ENCODE measurements at regions not wholly inside any gene's neighbourhood (a gene's known extent, or its start where the extent isn't known, plus 50 kb on each side); places are given as distances from the start of the nearest gene placed in this dataset.

DNA sequence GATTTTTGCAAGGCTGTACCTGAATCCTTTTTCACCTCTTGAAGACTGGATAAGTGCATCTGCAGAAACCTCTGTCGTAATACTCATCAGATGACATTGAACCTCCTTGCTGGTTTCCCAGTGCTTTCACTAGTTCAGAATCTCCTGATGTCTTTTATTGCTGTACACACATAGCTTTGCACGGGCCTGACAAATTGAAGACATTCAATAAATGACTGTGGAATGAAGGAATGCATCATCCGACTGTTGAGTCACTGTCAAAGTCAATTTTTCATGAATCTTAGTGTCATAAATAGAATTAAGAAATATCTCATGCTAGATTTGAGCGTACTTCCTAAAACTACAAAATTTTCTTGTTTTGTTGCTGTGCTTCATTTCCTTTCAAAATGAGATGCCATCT lies 598.2 kb upstream of the MAP3K7 start:
- no peak for DNase-seq (ENCODE audit: low spot score)

DNA sequence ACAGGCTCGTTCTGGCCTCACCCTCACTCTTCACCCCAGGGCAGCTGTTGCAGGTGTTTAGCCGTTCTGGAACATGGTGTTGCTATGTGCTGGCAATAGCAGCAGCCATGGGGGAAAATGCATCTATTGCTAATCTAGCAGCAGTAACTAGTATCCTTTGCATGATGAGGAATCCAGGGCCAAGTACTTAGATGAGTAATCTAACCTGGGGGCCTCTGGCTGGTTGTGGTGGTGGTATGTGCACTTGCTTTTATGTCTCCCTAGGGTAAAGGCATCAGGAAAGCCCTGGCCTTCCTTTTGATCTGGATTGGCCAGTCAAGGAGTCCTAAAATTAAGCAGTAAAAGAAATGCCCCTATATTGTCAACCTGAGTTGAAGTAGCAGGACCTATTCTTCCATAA lies 594.5 kb upstream of the MAP3K7 start:
- DNase-seq (ENCODE audit: low spot score), result no peak

DNA sequence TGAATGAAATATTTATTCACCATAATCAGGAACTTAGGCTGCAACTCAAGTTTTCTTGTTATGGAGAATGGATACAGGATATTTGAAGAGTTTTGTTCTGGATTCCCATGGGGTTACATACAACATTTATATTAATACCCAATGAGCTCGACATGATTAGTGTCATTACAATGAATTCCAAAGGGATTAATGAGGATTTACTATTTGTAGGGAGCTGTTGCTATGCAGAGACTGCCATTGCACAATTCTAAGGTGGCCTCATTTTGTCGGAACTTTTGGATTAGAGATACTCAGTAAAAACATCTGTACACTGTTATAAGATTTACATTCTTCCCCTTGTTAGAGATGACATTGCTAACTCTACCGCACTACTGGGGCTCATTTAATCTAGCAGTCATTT lies 586.8 kb upstream of the MAP3K7 start:
- no peak for DNase-seq (ENCODE audit: low spot score)

DNA sequence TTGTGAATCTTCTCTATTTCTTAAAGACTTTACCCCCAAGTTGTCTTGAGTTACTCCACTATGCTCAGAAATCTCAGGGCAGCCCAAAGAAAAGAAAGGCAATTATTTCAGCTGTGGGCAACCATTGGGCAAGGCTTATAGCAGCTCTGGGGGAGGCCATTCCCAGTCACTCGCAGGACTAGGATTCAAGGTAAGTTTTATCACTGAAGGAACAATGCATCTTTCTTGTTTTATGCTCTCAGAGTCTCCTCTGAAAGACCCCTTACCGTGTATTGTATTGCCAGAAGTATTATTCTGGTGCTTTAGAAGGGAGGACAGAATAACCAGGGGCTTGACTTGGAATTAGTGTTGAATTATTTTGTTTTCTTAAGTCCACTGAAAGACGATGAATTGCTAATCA lies 586.3 kb upstream of the MAP3K7 start:
- DNase-seq (ENCODE audit: low spot score), result no peak

DNA sequence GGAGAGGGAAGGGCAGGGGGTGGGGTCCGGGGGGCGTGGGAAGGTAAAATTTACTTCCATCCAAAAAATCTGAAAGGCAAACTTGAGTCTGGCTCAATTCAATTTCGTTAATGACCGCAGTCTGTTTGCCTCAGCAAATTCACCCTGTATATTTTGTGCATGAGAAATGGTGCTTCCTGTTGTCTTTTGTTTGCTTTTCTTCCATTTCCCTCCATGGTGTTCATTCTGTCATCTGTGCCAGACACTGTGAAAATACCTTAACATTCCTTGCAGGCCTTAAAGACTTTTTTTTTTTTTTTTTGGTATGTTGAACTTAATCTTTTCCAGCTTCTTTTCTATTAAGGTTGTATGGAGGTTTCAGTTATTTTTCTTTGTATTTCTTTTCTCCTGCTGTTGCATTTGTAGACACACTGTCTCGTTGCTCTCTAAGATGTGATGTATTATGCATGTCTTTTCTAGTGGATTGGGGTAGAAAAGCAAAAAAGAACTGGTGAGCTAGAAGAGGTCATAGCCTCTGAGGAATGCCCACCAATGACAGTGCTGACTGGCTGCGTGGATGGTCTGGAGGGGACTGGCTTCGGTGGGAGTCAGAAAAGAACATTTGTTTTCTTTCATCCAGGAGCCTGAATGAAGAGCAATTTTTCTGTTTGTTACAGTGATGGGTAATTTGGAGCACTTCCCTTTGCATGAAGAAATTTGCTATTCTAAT lies 585.0 kb upstream of the MAP3K7 start:
- DNase-seq (ENCODE audit: low spot score), result no peak

DNA sequence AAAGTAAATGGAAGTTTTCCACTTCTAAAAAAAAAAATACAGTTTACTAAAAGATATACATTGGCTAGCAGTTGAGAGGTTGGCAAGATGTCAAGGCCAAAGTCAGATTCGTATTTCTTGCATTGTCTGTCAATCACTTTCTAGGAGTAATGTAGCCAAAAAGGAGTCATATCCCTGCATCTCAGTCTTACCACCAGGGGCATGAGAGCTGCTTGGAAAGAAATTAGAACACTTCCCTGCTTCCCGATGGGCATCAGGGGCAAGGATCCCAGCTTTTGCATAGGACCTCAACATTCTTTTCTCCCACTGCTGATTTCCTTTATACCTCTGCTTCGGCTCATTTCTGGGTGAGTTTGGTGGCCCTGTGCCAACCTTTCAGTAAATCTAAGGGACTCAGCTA lies 581.0 kb upstream of the MAP3K7 start:
- no peak for DNase-seq (ENCODE audit: low spot score)

DNA sequence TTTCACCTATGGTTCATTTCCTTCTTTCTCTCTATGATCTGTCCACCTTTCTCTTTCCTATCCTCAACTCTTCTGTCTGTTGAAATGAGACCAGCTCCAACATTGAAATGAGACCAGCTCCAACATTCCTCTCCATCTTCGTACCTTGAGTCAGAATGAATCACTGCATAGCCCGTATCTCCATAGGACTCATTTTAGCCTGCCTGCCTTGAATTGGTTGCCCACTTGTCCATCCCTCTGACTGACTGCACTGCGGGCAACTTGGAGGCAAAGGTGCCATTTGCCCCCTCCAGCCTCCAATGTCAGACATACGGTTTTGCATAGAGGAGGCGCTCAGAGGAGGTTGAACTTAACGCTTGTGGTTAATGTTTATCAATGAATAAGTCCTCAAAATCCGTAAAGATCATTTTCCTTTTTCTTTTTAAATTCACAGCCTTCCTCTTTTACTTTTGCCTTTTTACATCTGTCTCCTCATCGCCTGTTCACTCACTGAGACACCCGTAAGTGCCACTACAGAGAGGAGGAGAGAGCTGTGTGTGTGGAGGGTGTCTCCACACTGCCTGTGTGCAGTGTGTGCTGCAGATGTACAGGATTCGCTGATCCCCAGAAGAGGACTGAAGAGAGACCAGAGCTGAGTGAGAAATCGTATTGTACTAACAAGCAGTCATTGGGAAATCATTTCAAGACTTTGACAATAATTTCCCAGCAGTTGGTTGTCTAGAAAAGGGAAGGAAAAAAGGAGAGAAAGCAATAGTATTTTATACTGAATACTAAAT lies 579.6 kb upstream of the MAP3K7 start:
- no peak for DNase-seq (ENCODE audit: low spot score)

DNA sequence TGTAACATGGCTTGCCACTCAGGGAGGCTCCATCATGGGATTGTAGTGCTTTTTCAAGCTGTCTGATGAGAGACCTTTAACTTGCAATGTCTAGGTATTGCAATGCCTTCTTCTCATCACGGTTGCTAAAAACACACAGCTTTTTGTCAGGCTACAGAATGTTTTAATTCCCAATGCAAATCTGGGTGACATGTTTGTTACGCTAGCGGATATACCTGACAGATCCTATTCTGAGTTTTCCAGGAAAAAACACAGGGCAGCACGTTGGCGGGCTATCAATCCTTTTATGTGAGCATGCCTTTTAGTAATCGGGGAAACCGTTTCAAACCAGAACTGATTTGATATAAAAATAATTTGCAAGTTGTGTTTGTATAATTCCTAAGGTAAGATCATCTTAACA lies 577.2 kb upstream of the MAP3K7 start:
- no peak for DNase-seq (ENCODE audit: low spot score)

DNA sequence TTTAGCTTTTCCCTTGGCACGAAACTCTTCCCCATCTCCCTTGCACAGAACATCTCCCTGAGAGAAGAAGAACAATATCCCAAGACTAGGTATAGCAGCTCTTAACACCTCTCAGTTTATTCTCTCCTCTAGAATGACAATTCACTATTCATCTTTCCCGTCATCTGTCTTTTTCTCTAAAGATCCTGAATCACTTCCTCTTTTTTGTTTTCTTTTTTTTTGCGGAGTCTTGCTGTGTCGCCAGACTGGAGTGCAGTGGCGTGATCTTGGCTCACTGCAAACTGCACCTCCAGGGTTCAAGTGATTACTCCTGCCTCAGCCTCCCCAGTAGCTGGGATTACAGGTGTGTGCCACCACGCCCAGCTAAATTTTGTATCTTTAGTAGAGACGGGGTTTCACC lies 574.4 kb upstream of the MAP3K7 start:
- no peak for DNase-seq (ENCODE audit: low spot score)

DNA sequence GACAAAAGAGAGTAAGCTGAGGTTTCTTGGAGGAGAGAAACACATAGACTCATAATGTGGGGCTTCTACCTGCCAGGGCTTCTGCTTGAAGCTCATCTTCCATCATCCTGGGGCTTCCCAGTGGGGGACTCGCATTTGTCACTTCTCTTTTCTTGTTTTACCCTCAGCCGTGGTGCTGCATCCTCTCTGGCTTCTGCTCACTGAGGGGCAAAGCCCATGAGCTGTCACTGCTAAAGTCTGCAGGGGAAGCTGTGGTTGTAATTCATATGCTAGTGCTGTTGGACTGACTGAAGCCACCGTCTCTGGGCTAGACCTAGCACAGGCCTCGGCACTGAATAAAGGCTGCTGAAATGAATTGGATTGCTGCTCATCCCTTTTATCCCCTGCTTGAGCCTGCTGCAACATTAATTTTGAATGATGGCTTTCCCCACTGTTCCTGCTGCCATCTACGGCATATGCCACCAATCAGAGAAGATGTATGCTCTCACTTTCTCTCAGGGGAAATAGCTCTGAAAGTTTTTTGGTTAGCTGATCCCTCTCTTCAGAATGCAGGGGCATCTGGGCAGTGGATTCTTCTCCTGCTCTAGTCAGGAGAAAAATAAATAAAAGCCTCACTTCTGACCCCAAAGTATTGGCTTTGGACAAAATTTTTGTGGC lies 568.4 kb upstream of the MAP3K7 start:
- DNase-seq (ENCODE audit: low spot score), result no peak

DNA sequence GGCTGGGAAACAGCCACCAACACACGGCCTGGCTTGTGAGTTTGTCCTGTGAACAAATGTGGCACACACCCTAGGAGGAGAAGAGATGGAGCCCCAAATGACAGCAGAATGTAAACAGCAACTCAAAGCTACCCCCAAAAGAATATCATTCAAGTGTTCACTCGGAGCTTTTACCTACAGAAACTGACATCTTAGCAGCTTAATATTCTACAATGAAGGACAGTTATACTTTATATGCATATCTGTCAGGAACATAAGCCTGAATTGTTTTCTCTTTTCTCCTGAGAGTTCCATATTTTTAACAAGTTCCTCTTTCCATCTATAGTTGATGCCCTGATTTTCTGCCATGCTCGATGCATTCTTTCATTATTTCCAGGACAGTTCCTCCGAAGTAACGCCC lies 566.0 kb upstream of the MAP3K7 start:
- DNase-seq (ENCODE audit: low spot score), result no peak

DNA sequence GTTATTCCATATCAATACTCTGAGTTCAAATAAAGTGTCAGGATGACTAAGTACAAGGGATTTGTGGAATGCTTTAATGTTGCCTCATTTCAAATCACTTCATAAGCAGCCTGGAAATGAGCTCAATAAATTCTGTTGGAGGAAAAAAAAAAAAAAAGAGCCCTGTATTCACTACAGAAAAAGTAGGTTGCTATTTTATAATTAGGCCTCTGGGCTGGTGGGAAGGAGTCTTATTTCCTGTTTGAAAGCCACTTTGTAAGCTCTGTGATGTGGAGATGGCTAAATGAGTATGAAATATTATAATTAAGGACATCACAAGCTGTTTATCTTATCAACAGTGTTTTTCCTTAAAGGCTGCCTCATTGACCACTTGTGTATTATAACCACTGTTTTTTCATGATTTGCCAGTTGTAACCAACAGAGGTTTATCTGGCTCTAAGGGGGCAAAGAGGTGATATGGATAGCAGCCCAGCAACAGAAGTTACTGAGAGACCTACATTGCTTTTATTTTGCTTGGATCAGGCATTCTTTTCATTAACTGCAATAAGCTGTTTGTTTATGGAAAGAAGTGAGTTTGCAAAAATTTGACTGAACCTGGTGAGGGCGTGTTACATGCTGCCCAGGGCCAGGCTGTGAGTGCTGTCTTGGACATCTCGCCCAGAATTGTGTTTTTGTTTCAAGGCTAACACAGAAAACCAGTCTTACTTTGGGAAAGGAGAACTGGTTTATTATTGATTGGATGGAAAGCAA lies 563.3 kb upstream of the MAP3K7 start:
- no peak for DNase-seq (ENCODE audit: low spot score)

DNA sequence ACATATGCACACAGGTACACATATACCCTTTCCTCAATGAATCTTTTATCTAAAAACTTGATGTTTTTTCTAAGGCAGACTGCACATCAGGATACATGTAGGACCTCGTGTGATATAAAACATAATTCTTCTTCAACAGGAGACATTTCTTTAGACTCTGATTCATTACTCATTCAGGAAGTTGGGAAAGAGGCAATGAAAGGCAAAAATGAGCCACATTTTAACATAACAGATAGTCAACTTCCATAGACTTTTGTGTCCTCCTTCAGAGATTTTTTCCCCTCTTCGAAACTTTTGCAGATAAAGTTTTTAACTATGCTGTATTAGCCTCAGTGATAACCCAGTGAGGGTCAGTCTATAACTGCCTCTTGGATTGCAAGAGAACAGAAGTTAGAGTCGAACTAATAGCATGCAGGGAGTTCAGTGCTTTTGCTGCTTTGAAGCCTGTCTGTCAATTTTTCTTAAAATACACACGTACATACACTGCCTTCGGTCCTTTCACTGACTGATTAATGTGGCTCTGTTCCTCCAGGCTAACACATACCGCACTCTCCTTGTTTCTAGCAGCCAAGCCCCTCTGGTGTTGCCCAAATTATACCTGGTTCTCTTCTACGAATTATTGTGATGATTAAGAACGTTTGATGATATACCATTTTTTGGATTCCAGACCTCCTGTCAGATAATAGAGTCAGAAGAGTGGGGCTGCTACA lies 562.5 kb upstream of the MAP3K7 start:
- DNase-seq (ENCODE audit: low spot score), result no peak

DNA sequence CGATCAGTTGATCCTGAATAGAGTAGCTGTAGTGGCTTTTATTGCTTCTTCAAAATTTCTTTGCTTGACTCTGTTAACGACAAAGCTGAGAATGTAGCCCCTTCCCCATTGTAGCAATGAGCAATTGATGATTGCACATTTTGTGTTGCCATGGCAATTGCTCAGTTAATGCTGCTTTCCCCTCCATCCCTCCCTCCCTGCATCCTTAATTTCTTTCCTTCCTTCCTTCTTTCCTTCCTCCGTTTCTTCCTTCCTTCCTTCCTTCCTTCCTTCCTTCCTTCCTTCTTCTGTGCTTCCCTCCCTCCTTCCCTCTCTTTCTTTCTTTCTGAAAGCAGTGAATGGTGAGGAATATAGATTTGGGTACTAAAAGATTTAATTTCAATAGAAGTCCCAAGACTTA lies 557.3 kb upstream of the MAP3K7 start:
- DNase-seq (ENCODE audit: low spot score), result no peak

DNA sequence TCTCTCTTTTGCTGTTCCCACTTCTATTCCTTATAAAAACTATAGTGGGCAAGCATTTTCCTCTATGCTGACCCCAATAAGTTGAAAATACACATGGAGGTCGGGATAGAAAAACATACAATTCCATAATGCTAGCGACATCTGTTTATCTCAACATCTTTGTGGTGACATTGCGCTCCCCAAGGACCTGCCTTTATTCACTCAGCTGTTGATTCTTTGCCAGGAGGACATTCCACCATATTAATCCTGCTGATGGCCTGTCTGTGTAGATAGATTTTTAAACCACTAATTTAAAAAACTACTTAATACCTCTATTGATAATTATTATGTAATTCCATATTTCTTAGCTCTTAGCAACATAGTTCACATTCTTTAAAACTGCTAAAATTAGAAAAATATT lies 555.3 kb upstream of the MAP3K7 start:
- no peak for DNase-seq (ENCODE audit: low spot score)

DNA sequence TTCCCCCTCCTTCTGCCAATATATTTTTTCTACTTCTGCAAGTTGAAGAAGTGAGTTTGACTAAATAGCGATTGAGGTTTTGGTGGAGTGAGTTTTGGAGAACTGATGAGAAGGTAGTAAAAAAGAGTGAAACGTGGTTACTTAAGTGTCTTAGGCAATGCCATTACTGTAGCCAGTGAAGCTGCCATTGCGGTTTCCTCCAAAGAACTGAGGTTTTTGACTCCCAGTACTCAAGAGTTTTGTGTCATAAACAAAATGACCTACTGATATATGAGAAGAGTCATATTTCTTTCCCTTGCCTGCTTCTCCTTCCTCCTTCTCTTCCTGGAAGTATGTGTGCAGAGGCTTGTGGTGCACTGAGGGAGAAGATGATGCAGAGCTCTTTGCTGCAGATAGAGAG lies 554.5 kb upstream of the MAP3K7 start:
- DNase-seq (ENCODE audit: low spot score), result no peak

DNA sequence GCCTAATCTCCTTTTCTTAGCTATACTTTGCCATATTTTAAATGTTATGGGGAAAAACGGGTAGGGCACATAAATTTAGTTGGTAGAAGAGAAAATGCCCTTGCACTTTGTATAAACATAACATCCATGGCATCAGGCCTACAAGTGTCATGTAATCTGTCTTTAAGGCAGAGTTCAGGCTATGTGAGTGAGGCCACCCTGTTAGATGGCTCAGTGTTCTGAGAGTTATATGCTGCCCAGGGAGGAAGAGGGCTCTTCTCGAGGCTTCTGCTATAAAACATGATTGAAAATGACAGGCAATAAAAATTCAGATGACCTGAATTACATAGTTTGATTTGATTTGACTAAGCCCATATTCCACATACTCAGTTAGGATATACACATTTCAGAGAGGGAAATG lies 553.6 kb upstream of the MAP3K7 start:
- no peak for DNase-seq (ENCODE audit: low spot score)

DNA sequence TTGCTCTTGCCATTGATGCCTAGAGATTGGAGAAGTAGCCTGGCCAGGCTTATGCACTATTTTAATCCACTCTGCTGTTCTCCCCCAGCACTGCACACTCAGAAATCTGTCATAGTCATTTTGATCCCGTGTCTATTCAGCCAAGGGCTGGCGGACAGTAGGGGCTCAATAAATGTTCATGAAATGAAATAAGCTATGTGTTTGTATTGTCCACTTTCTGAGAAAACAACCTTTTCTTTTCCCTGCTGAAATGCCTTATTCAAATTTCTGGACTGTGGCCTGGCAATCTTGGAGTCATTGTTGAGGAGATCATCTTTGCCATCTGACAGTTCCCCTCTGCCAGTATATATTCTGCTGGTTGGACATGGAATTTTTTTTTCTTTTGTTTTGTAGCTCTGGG lies 550.4 kb upstream of the MAP3K7 start:
- DNase-seq (ENCODE audit: low spot score), result no peak

DNA sequence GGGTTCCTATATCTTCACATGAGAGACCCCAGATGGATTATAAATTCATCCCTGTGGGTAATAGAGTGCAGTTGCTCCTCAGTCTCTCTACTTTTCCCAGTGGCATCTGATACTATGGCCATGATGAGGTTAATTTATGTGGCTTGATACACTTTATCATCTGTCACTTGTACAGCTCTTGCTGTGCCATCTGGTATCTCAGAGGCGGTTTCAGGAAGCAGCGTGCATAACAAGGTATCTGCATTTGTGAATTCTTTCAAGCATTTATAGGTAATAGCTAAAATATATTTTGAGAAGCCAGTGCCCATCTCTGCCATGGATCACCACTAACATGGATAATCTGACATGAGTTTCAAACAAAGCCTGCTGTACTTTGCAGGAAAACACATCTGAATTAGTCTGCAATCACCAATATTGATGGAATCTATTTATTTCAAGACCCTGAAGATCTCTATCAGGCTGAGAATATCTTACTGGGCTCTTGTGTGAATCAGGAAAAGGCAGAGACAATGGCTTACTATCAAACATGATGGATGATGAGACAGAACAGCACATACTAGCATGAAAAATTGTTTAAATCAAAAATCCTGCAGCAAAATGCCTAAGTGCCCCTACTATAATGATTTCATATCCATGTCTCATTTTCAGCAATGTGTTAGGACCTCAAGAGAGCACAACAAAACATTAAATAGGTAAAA lies 548.7 kb upstream of the MAP3K7 start:
- DNase-seq (ENCODE audit: low spot score), result no peak

DNA sequence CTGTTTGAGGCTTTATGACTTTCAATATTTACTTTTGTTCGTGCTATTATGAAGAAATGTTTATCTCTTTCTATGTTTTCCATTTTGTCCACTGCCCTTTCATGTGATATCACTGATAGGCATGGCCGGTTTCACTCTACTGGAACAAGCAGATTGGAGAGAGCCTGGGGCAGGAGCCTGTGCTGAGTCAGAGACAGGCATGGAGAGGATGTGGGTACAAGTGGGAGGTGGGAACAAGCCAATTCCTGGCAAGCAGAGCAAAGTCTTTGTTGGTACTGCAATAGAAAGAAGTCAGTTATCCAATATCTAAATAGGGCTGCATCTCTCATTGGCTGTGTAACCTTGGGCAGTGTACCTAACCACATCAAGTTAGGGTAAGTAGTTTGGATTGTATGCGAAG lies 545.6 kb upstream of the MAP3K7 start:
- DNase-seq (ENCODE audit: low spot score), result no peak

DNA sequence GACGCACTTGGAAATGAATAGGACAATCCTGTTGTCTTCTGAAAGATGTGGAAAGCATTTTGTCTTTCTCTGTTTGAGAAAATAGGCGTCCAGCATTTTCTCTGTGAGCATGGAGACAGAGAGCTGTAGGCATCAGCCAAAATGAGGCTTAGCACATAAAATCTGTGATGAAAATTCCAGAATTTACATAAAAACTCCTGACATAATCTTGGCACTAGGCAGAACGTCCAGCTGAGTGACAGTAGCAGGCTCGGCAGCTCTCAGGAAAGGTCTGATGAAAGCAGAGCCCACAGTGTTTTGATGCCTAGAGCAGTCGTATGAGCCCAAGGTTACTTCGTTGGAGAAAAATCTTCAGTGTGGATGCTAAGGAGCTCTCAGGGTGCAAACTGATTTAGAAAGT lies 543.3 kb upstream of the MAP3K7 start:
- no peak for DNase-seq (ENCODE audit: low spot score)

Measured in globus pallidus (tissue), 1 donor.